ENCODE measurements at regions not wholly inside any gene's neighbourhood (a gene's known extent, or its start where the extent isn't known, plus 50 kb on each side); places are given as distances from the start of the nearest gene placed in this dataset.

GRCh38 chr10:78535716-78536218 lies 502.1 kb downstream of the RPS24 start:
- no peaks in the 10 kb centered on the region for H3K36me3 ChIP-seq (ENCODE audit: insufficient read depth, low read length)
- CTCF ChIA-PET: no interaction called here
- POLR2A ChIA-PET: no interaction called here
- H3K27me3 ChIP-seq (ENCODE audit: insufficient read depth, low read length, poor library complexity, severe bottlenecking): no peaks in the 10 kb centered on the region
- DNase-seq: no peak
- H3K9me3 ChIP-seq (ENCODE audit: low read length): no peaks in the 10 kb centered on the region
- Mint-ChIP-seq H3K9me3 (no peaks in the 10 kb centered on the region), H3K27me3 (peaks cover 10 to 34% of the 10 kb centered on the region in 2 donors), H3K36me3 (no peaks in the 10 kb centered on the region), H3K27ac (no peak overlapping the region), H3K4me1 (no peaks in the 10 kb centered on the region), H3K4me3 (no peak overlapping the region)
- H3K4me3 ChIP-seq (ENCODE audit: low read length): no peak overlapping the region
- H3K27ac ChIP-seq (ENCODE audit: low read depth, low read length): no peak overlapping the region
- H3K4me1 ChIP-seq (ENCODE audit: insufficient read depth, low read length): no peaks in the 10 kb centered on the region

- H3K27me3 Mint-ChIP-seq: peaks cover 13 to 34% of the 10 kb centered on the region in 2 donors
- ChIA-PET POLR2A (no interaction called here), CTCF (no interaction called here)
These were observed 503.4 kb downstream of the RPS24 start for GRCh38 chr10:78537018-78537417.

GRCh38 chr10:78539247-78539766 lies 505.6 kb downstream of the RPS24 start:
- H3K27ac Mint-ChIP-seq: peak overlapping the region in 1 of 8 donors; percentile 38
- CTCF ChIA-PET: no interaction called here

More at GRCh38 chr10:78537018-78537417, 503.4 kb downstream of the RPS24 start:
- Histone ChIP-seq H3K27ac (ENCODE audit: low read depth, low read length) (no peak overlapping the region), H3K4me1 (ENCODE audit: insufficient read depth, low read length) (peaks cover 6% of the 10 kb centered on the region), H3K36me3 (ENCODE audit: insufficient read depth, low read length) (no peaks in the 10 kb centered on the region), H3K9me3 (ENCODE audit: low read length) (no peaks in the 10 kb centered on the region), H3K4me3 (ENCODE audit: low read length) (no peak overlapping the region), H3K27me3 (ENCODE audit: insufficient read depth, low read length, poor library complexity, severe bottlenecking) (no peaks in the 10 kb centered on the region)
- Mint-ChIP-seq H3K4me3 (no peak overlapping the region), H3K36me3 (no peaks in the 10 kb centered on the region), H3K9me3 (peaks cover 0 to 2% (median 0%) of the 10 kb centered on the region in 5 donors), H3K27ac (no peak overlapping the region), H3K4me1 (no peaks in the 10 kb centered on the region)
- no peak for DNase-seq

GRCh38 chr10:78540355-78541076 lies 506.9 kb downstream of the RPS24 start:
- ChIA-PET CTCF (no interaction called here), POLR2A (no interaction called here)
- Mint-ChIP-seq H3K27ac (no peak overlapping the region), H3K4me3 (no peak overlapping the region), H3K9me3 (peaks cover 0 to 2% (median 0%) of the 10 kb centered on the region in 5 donors), H3K4me1 (no peaks in the 10 kb centered on the region), H3K27me3 (peaks cover 15 to 28% of the 10 kb centered on the region in 2 donors), H3K36me3 (no peaks in the 10 kb centered on the region)
- Histone ChIP-seq H3K36me3 (ENCODE audit: insufficient read depth, low read length) (no peaks in the 10 kb centered on the region), H3K27ac (ENCODE audit: low read depth, low read length) (no peak overlapping the region), H3K27me3 (ENCODE audit: insufficient read depth, low read length, poor library complexity, severe bottlenecking) (no peaks in the 10 kb centered on the region), H3K4me3 (ENCODE audit: low read length) (no peak overlapping the region), H3K9me3 (ENCODE audit: low read length) (no peaks in the 10 kb centered on the region), H3K4me1 (ENCODE audit: insufficient read depth, low read length) (peaks cover 6% of the 10 kb centered on the region)
- DNase-seq: no peak

More at GRCh38 chr10:78539247-78539766, 505.6 kb downstream of the RPS24 start:
- Mint-ChIP-seq H3K27me3 (peaks cover 15 to 28% of the 10 kb centered on the region in 2 donors), H3K4me3 (no peak overlapping the region), H3K36me3 (no peaks in the 10 kb centered on the region), H3K4me1 (no peaks in the 10 kb centered on the region), H3K9me3 (peaks cover 0 to 2% (median 0%) of the 10 kb centered on the region in 5 donors)
- H3K27ac ChIP-seq (ENCODE audit: low read depth, low read length): no peak overlapping the region
- DNase-seq: no peak
- H3K36me3 ChIP-seq (ENCODE audit: insufficient read depth, low read length): no peaks in the 10 kb centered on the region
- H3K4me1 ChIP-seq (ENCODE audit: insufficient read depth, low read length): peaks cover 6% of the 10 kb centered on the region
- no peaks in the 10 kb centered on the region for H3K27me3 ChIP-seq (ENCODE audit: insufficient read depth, low read length, poor library complexity, severe bottlenecking)
- POLR2A ChIA-PET: no interaction called here
- H3K9me3 ChIP-seq (ENCODE audit: low read length): no peaks in the 10 kb centered on the region
- no peak overlapping the region for H3K4me3 ChIP-seq (ENCODE audit: low read length)

- Histone ChIP-seq H3K27ac (ENCODE audit: low read depth, low read length) (no peak overlapping the region), H3K27me3 (ENCODE audit: insufficient read depth, low read length, poor library complexity, severe bottlenecking) (no peaks in the 10 kb centered on the region), H3K9me3 (ENCODE audit: low read length) (no peaks in the 10 kb centered on the region), H3K4me3 (ENCODE audit: low read length) (no peak overlapping the region), H3K36me3 (ENCODE audit: insufficient read depth, low read length) (no peaks in the 10 kb centered on the region), H3K4me1 (ENCODE audit: insufficient read depth, low read length) (peaks cover 6% of the 10 kb centered on the region)
- Mint-ChIP-seq H3K36me3 (no peaks in the 10 kb centered on the region), H3K4me1 (no peaks in the 10 kb centered on the region), H3K27ac (no peak overlapping the region), H3K27me3 (peaks cover 12 to 33% of the 10 kb centered on the region in 2 donors), H3K4me3 (no peak overlapping the region), H3K9me3 (peaks cover 0 to 2% (median 0%) of the 10 kb centered on the region in 5 donors)
- ChIA-PET CTCF (interaction anchor here (1.1 kb wide), 1 partner anchor 12 kb away, joined by 3 read pairs; no protein-coding TSS in a partner anchor), POLR2A (no interaction called here)
- DNase-seq: no peak
These were observed 507.9 kb downstream of the RPS24 start for GRCh38 chr10:78541481-78542140.

- Mint-ChIP-seq H3K36me3 (no peaks in the 10 kb centered on the region), H3K9me3 (peaks cover 0 to 2% (median 0%) of the 10 kb centered on the region in 5 donors)
- POLR2A ChIA-PET: no interaction called here
These were observed 508.5 kb downstream of the RPS24 start for GRCh38 chr10:78542141-78542489.

GRCh38 chr10:78542521-78542920 lies 508.9 kb downstream of the RPS24 start:
- DNase-seq: no peak
- H3K4me1 ChIP-seq (ENCODE audit: insufficient read depth, low read length): peaks cover 6% of the 10 kb centered on the region
- no peak overlapping the region for H3K27ac ChIP-seq (ENCODE audit: low read depth, low read length)
- no peak overlapping the region for H3K4me3 ChIP-seq (ENCODE audit: low read length)
- H3K36me3 ChIP-seq (ENCODE audit: insufficient read depth, low read length): no peaks in the 10 kb centered on the region
- Mint-ChIP-seq H3K4me3 (no peak overlapping the region), H3K36me3 (no peaks in the 10 kb centered on the region), H3K9me3 (peaks cover 0 to 2% (median 0%) of the 10 kb centered on the region in 5 donors), H3K27ac (no peak overlapping the region), H3K27me3 (peaks cover 12 to 33% of the 10 kb centered on the region in 2 donors), H3K4me1 (no peaks in the 10 kb centered on the region)
- H3K27me3 ChIP-seq (ENCODE audit: insufficient read depth, low read length, poor library complexity, severe bottlenecking): no peaks in the 10 kb centered on the region
- H3K9me3 ChIP-seq (ENCODE audit: low read length): no peaks in the 10 kb centered on the region
- ChIA-PET CTCF (interaction anchor here (0.7 to 1.1 kb wide), 2 partner anchors 11 to 13 kb away, joined by 3 read pairs; no protein-coding TSS in a partner anchor), POLR2A (no interaction called here)

More at GRCh38 chr10:78542141-78542489, 508.5 kb downstream of the RPS24 start:
- H3K9me3 ChIP-seq (ENCODE audit: low read length): no peaks in the 10 kb centered on the region
- no peak overlapping the region for H3K4me3 ChIP-seq (ENCODE audit: low read length)
- H3K4me1 Mint-ChIP-seq: no peaks in the 10 kb centered on the region
- H3K36me3 ChIP-seq (ENCODE audit: insufficient read depth, low read length): no peaks in the 10 kb centered on the region
- H3K4me3 Mint-ChIP-seq: no peak overlapping the region
- no peaks in the 10 kb centered on the region for H3K27me3 ChIP-seq (ENCODE audit: insufficient read depth, low read length, poor library complexity, severe bottlenecking)
- H3K27me3 Mint-ChIP-seq: peaks cover 12 to 33% of the 10 kb centered on the region in 2 donors
- H3K4me1 ChIP-seq (ENCODE audit: insufficient read depth, low read length): peaks cover 6% of the 10 kb centered on the region
- DNase-seq: no peak
- H3K27ac ChIP-seq (ENCODE audit: low read depth, low read length): no peak overlapping the region
- CTCF ChIA-PET: interaction anchor here (1.1 kb wide), 1 partner anchor 11 kb away, joined by 3 read pairs; no protein-coding TSS in a partner anchor
- H3K27ac Mint-ChIP-seq: peak overlapping the region in 1 of 8 donors; percentile 4

Data from CD8-positive, alpha-beta memory T cell (primary cell).